ENCODE measurements at regions not wholly inside any gene's neighbourhood (a gene's known extent, or its start where the extent isn't known, plus 50 kb on each side); places are given as distances from the start of the nearest gene placed in this dataset.

GRCh38 chr16:59783191-59783590 lies 1049.1 kb upstream of the GOT2 start:
- no peak overlapping the region for H3K27ac ChIP-seq (ENCODE audit: low read length)
- H2AFZ ChIP-seq (ENCODE audit: low read depth, low read length), result no peak overlapping the region
- no peaks in the 10 kb centered on the region for H3K9me3 ChIP-seq (ENCODE audit: low read length)
- no peak for TF ChIP-seq SMC3 (conservative IDR thresholded peaks at IDR 0.05; ENCODE audit: poor library complexity)
- no peak for TF ChIP-seq TAF1 (IDR thresholded peaks at IDR 0.05; ENCODE audit: low read depth)
- no peak for TF ChIP-seq RAD21 (conservative IDR thresholded peaks at IDR 0.05)
- TF ChIP-seq EZH2 (IDR thresholded peaks at IDR 0.05; ENCODE audit: borderline replicate concordance, insufficient read depth, low read length, poor library complexity, severe bottlenecking), result no peak
- TF ChIP-seq EP300 (conservative IDR thresholded peaks at IDR 0.05; ENCODE audit: poor library complexity, severe bottlenecking), result no peak
- no peak for TF ChIP-seq POLR2AphosphoS5 (IDR thresholded peaks at IDR 0.05)
- no peak for TF ChIP-seq REST (IDR thresholded peaks at IDR 0.05; ENCODE audit: borderline replicate concordance)
- TF ChIP-seq, protein P1, sequence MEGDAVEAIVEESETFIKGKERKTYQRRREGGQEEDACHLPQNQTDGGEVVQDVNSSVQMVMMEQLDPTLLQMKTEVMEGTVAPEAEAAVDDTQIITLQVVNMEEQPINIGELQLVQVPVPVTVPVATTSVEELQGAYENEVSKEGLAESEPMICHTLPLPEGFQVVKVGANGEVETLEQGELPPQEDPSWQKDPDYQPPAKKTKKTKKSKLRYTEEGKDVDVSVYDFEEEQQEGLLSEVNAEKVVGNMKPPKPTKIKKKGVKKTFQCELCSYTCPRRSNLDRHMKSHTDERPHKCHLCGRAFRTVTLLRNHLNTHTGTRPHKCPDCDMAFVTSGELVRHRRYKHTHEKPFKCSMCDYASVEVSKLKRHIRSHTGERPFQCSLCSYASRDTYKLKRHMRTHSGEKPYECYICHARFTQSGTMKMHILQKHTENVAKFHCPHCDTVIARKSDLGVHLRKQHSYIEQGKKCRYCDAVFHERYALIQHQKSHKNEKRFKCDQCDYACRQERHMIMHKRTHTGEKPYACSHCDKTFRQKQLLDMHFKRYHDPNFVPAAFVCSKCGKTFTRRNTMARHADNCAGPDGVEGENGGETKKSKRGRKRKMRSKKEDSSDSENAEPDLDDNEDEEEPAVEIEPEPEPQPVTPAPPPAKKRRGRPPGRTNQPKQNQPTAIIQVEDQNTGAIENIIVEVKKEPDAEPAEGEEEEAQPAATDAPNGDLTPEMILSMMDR (IDR thresholded peaks at IDR 0.05; ENCODE audit: poor library complexity, severe bottlenecking), result no peak
- no peak for TF ChIP-seq MXI1 (conservative IDR thresholded peaks at IDR 0.05; ENCODE audit: poor library complexity, severe bottlenecking)
- no peaks in the 10 kb centered on the region for H3K36me3 ChIP-seq (ENCODE audit: insufficient read depth, low read length)
- H3K27me3 ChIP-seq (ENCODE audit: insufficient read depth, low read depth, low read length), result no peaks in the 10 kb centered on the region
- H4K20me1 ChIP-seq (ENCODE audit: insufficient read depth), result no peaks in the 10 kb centered on the region
- H3K9me2 ChIP-seq (ENCODE audit: insufficient read depth, low read length), result no peaks in the 10 kb centered on the region
- H3K4me2 ChIP-seq (ENCODE audit: low read length), result no peak overlapping the region
- H3K4me3 ChIP-seq (ENCODE audit: low read length), result no peak overlapping the region
- no peaks in the 10 kb centered on the region for H3K79me2 ChIP-seq (replicated peaks; ENCODE audit: insufficient read depth, low read length)
- no peaks in the 10 kb centered on the region for H3F3A ChIP-seq (ENCODE audit: insufficient read depth, low read length, poor library complexity, severe bottlenecking)
- H3K9ac ChIP-seq (ENCODE audit: low read length), result no peak overlapping the region

GRCh38 chr16:59773330-59773729 lies 1039.2 kb upstream of the GOT2 start:
- H3K9ac ChIP-seq (ENCODE audit: low read length), result no peak overlapping the region
- no peaks in the 10 kb centered on the region for H3K36me3 ChIP-seq (ENCODE audit: insufficient read depth, low read length)

More at GRCh38 chr16:59773330-59773729, 1039.2 kb upstream of the GOT2 start:
- no peaks in the 10 kb centered on the region for H3K9me2 ChIP-seq (ENCODE audit: insufficient read depth, low read length)
- H4K20me1 ChIP-seq (ENCODE audit: insufficient read depth), result no peaks in the 10 kb centered on the region
- H3K9me3 ChIP-seq (ENCODE audit: low read length), result no peaks in the 10 kb centered on the region
- no peak overlapping the region for H2AFZ ChIP-seq (ENCODE audit: low read depth, low read length)
- peak overlapping the region; percentile 0 for H3K4me3 ChIP-seq (ENCODE audit: low read length)
- TF ChIP-seq REST (IDR thresholded peaks at IDR 0.05; ENCODE audit: borderline replicate concordance), result no peak
- TF ChIP-seq, protein P1 (IDR thresholded peaks at IDR 0.05; ENCODE audit: poor library complexity, severe bottlenecking), result no peak
- no peak for TF ChIP-seq TAF1 (IDR thresholded peaks at IDR 0.05; ENCODE audit: low read depth)
- no peak for TF ChIP-seq RAD21 (conservative IDR thresholded peaks at IDR 0.05)
- TF ChIP-seq EZH2 (IDR thresholded peaks at IDR 0.05; ENCODE audit: borderline replicate concordance, insufficient read depth, low read length, poor library complexity, severe bottlenecking), result no peak
- peak; percentile 86 for TF ChIP-seq EP300 (conservative IDR thresholded peaks at IDR 0.05; ENCODE audit: poor library complexity, severe bottlenecking)
- no peak for TF ChIP-seq SMC3 (conservative IDR thresholded peaks at IDR 0.05; ENCODE audit: poor library complexity)
- TF ChIP-seq MXI1 (conservative IDR thresholded peaks at IDR 0.05; ENCODE audit: poor library complexity, severe bottlenecking), result no peak
- TF ChIP-seq POLR2AphosphoS5 (IDR thresholded peaks at IDR 0.05), result peak; percentile 52
- H3K4me2 ChIP-seq (ENCODE audit: low read length), result no peak overlapping the region
- H3K27me3 ChIP-seq (ENCODE audit: insufficient read depth, low read depth, low read length), result no peaks in the 10 kb centered on the region
- H3K79me2 ChIP-seq (replicated peaks; ENCODE audit: insufficient read depth, low read length), result no peaks in the 10 kb centered on the region
- H3F3A ChIP-seq (ENCODE audit: insufficient read depth, low read length, poor library complexity, severe bottlenecking), result no peaks in the 10 kb centered on the region
- H3K27ac ChIP-seq (ENCODE audit: low read length), result no peak overlapping the region

All from neural cell (in vitro differentiated cells).